NCI-H2196 (cell line): ENCODE measurements at regions not wholly inside any gene's neighbourhood (a gene's known extent, or its start where the extent isn't known, plus 50 kb on each side); places are given as distances from the start of the nearest gene placed in this dataset.

Source experiments
- DNase-seq: peaks from one replicate; lab custom pipeline; 2025; ENCODE audit not compliant: unreplicated experiment; lab: John Stamatoyannopoulos, UW

DNA sequence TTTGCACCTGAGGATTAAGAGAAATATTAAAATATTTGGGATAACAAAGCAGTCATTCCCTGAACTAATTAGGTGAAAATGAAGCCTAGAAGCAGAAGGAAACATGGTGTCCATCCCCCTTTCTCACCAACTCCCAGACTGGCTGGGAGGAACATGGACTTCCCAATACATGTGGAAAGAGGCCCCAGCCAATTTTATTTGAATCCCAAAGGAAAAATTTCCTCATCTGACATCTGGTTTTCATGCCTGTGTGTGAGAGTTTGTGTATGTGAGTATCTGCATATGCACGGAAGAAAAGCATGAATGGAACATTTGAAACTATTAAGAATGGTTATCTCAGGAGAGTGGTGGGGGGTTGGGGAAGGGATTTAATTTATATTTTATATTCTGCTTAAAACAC, 84.3 kb downstream of the COPS8 start:
- DNase-seq, result no peak

GRCh38 chr2:237171396-237171795, 85.7 kb downstream of the COPS8 start:
- no peak for DNase-seq

DNA sequence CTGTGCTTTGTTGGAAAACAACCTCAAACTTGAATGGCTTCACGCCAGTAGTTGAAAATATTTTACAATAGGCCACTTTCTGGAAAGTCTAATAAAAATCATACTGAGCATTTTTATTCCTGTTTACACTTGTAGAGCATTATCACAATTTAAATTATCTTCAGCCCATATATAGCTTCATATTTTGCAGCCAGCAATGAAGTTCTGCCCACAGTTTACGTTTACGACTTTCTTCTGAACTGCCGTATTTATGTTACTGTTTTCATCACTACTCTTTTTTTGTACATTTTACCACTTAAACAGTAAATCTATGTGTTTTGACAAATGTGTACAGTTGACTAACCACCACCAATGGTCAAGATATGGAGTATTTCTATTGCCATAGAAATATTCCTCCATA, 86.2 kb downstream of the COPS8 start:
- DNase-seq, result no peak

GRCh38 chr2:237177052-237177451, 91.4 kb downstream of the COPS8 start:
- DNase-seq, result no peak

GRCh38 chr2:237177986-237178385, 92.3 kb downstream of the COPS8 start:
- no peak for DNase-seq

DNA sequence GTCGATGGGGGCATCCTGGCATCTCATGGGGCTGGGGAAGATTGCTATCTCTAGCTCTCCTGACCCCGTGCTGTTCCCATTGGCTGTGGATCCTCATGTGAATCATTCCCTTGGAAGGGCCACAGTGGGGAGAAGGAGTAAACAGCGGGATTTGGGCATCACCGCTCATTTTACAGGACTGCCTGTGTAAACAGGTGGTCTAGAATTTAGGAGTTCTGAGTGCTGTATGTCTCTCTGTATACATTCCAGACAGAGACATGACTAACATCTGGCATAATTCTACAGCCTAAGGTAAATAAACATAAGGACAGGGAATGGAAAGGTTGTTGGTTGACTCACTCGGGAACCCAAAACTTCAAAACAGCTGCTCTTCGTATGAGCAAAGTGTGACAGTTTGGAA, 92.7 kb downstream of the COPS8 start:
- DNase-seq, result no peak

DNA sequence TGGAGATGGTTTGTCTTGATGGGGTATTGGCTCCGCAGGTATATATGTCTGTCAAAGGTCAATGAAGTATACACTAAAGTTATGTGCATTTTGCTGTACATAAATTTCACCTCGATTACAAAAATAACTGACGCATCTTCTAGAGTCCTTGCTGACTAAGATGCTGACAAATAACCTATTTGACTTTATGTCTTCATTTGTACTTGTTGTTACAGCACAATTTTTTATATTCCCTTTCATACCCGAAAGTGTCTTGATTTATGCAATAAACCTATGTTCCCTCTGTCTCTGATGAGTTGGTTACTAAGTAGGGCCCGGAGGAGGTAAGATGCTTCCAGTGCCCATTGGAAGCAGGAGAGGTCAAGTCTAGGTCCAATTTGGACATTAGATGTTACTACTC, 93.5 kb downstream of the COPS8 start:
- no peak for DNase-seq

GRCh38 chr2:237180187-237180586, 94.5 kb downstream of the COPS8 start:
- no peak for DNase-seq

DNA sequence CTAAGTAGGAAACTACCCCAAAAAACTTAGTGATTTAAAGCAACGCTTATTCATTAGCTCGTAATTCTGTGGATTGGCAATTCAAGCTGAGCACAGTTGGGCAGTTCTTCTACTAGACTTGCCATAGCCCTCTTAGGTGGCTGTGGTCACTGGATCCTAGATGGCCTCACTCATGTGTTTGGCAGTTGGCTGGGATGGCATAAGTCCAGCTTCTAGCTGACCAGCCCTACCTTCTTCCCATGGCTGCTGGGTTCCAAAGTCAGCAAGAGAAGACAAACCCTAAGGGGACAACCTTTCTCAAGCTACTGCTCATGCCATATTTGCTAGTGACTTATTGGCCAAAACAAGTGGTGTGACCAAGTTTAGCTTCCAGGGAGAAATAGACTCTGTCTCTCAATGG, 95.3 kb downstream of the COPS8 start:
- no peak for DNase-seq

DNA sequence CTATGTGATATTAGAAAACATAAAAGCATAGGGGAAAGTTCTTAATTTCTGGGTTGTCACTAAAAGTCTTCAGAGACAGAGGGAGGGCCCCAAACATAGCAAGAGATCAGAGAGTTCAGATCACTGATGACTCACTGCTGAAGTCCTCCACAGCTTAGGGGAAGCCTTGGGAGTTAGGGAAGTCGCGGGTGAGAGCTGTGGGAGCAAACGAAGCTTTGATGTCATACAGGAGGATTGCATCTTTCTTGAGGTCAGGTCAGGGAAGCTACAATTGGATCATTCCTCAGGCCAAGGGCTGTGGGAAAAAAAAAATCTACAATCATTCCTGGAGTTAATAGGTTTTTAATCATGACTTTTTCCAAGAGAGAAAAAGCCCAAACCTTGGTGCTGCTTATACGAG, 96.2 kb downstream of the COPS8 start:
- DNase-seq, result no peak

GRCh38 chr2:237182422-237183123, 96.9 kb downstream of the COPS8 start:
- no peak for DNase-seq

DNA sequence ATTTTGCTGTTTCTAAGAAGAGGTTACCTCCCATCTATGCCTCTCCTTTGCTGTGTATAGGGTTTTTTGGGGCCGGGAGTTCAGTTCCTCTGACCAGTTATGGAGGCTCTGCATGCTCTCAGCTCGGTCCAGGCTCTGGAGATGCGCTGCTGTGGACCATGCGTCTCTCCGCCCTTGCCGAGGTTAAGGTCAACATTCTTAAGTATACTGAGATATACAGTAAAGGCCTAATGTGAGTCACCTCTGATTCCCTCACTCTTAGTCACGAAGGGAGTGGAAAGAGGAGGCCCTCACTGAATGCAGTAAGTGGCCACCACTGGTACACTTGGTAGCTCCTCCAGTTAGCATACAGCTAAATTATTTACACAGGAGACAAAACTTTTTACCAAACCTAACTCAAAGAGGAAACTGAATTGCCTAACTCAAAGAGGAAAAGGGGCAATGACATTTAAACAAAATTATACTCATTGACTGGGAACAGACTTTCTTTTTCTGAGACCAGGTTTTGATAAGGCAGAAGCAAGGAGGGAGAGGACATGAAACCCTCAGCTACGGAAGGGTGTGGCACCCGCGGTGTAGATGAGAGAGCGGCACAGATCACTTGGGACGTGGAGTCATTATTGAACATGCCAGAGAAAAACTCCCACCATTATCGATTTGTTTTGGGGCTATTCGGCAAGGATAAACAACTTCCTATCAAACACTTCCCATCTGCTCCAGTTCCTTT, 98.7 kb downstream of the COPS8 start:
- no peak for DNase-seq

GRCh38 chr2:237184919-237185552, 99.3 kb downstream of the COPS8 start:
- no peak for DNase-seq

DNA sequence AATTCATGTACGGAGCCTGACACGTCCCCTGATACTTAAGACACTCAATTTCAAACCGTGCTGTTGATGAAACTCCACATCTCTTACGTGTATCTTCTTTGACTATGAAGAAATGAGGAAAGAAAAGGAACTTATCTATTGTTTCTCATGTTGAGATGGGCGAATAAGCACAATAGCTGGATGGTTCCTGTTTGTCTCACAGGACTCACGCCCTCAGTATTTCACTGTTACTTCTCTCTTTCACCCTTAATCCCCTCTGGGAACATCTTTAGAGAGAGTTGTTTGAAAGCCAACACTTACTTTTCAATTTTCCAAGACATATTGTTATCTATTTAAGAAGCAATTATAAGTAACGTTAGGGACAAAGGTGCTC, 99.8 kb downstream of the COPS8 start:
- no peak for DNase-seq

DNA sequence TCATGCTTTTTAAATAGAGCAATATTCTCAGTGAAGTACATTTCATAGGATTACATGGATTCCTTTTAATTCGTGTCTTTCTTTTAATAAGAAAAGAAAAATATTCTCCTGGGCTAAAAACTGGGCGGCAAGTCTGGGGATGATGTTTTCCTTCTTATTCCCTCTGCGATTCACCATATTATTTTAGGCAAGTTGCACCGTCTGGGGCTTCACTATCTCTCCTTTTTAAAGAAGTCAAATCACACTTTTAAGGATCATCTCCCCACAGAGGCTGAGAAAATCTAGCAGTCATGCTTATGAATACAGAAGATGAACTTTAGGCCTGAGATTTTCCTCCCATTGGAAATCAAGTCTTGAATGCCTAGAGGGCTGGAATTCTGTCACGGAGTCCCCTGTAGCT, 104.1 kb downstream of the COPS8 start:
- no peak for DNase-seq

GRCh38 chr2:237190966-237191713, 105.5 kb downstream of the COPS8 start:
- DNase-seq, result no peak

GRCh38 chr2:237191714-237192081, 106.0 kb downstream of the COPS8 start:
- no peak for DNase-seq

DNA sequence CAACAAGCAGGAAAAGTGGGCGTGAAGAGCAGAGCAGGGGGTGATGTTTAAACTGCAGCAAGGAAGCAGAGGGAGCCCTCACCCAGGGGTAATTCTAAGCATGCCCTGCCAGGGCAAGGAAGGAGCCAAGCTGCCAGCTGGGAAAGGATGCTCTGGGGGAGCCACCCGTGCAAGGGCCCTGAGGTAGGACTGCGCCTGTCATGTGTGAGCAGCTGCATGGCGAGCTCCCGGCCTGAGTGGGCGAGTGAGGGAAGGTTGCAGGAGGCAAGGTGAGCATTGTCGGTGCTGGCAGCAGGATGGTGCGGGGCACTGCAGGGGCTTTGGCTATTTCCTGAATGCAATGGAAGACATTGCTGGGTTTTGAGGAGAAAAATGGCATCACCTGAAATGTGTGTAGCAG, 107.2 kb downstream of the COPS8 start:
- DNase-seq, result no peak

GRCh38 chr2:237193436-237193835, 107.7 kb downstream of the COPS8 start:
- no peak for DNase-seq

GRCh38 chr2:237194081-237194480, 108.4 kb downstream of the COPS8 start:
- DNase-seq, result no peak

DNA sequence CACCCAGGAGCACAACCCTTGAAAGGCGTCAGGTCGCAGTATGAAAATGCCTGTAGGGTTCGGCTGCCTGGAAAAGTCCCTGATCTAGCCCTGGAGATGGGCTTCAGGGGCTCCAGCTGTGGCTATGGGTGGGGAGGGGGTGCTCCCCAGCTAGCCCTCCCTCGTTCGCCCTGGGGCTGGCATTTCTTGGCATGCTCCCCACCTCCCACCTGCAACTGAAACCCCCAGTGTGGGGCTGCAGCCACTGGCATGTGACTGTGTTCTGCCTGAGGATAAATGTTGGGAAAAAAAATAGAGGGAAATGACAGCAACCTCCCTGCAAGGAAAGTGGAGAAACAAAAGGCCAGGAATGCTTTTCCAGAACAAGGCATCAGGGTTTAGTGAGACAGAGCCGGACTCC, 109.2 kb downstream of the COPS8 start:
- no peak for DNase-seq
